Hippocampal formation (tissue), 2 donors: ENCODE measurements at regions not wholly inside any gene's neighbourhood (a gene's known extent, or its start where the extent isn't known, plus 50 kb on each side); places are given as distances from the start of the nearest gene placed in this dataset.

Experiments used
- DNase-seq, 2 donors: peaks; one replicate each; lab custom pipeline; 2025; lab: John Stamatoyannopoulos, UW

- DNase-seq, result no peak
Observed at GRCh38 chr9:1960342-1961042, 54.7 kb upstream of the SMARCA2 start.

GRCh38 chr9:1962122-1962521, 53.0 kb upstream of the SMARCA2 start:
- DNase-seq, result no peak

GRCh38 chr9:1962588-1963106, 52.5 kb upstream of the SMARCA2 start:
- no peak for DNase-seq

DNA sequence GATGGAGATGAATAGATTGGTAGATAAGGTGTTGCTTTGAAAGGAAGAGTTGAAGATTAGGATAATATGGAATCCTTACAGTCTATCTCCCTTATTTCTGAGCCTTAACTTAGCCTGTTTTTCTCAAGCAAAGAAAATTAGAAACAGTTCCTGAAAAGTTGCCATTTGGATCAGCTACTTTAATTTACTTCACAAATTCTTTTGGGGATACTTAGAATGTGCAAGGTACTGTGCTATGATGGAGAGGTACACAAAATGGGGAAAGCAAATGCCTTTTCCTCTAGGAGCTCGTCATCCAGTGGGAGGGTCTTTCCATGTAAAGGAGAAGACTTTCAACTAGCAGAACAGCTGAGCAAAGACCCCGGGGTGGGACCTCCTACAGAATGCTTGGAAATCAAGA, 51.1 kb upstream of the SMARCA2 start:
- no peak for DNase-seq
